VCaP (cell line): ENCODE measurements at regions not wholly inside any gene's neighbourhood (a gene's known extent, or its start where the extent isn't known, plus 50 kb on each side); places are given as distances from the start of the nearest gene placed in this dataset.

Experiments used
- H3K27ac ChIP-seq: fragments of 450-650 bp; 2 replicates; pipeline ENCODE4 v1.5.1; 2017
- TF ChIP-seq, protein P1 (sequence below): fragments of 450-650 bp; conservative IDR thresholded peaks from 2 replicates; pipeline ENCODE4 v1.5.1; 2017; ENCODE audit warnings: mild to moderate bottlenecking, moderate library complexity

GRCh38 chr11:128260398-128260797, 327.0 kb downstream of the ETS1 start:
- TF ChIP-seq, protein P1, sequence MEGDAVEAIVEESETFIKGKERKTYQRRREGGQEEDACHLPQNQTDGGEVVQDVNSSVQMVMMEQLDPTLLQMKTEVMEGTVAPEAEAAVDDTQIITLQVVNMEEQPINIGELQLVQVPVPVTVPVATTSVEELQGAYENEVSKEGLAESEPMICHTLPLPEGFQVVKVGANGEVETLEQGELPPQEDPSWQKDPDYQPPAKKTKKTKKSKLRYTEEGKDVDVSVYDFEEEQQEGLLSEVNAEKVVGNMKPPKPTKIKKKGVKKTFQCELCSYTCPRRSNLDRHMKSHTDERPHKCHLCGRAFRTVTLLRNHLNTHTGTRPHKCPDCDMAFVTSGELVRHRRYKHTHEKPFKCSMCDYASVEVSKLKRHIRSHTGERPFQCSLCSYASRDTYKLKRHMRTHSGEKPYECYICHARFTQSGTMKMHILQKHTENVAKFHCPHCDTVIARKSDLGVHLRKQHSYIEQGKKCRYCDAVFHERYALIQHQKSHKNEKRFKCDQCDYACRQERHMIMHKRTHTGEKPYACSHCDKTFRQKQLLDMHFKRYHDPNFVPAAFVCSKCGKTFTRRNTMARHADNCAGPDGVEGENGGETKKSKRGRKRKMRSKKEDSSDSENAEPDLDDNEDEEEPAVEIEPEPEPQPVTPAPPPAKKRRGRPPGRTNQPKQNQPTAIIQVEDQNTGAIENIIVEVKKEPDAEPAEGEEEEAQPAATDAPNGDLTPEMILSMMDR = no peak
- no peak overlapping the region for H3K27ac ChIP-seq

DNA sequence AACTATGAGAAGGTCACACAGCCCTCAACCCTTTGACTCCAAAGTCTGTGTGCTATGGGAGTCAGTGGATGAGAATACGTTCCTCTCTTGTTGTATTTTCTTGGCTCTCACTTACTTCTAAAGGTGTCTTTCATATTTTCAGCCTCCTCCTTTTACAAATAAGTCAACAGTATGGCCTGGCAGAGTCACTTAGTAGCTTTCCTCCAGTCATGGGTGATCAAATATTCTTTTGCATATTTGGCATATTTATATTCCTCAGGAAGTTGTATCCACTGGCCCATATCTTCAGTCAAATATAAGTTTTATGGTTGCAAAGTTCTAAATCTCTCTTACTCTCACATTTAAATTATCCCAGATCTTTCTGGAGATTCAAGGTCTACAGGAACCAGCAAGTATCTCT, 327.5 kb downstream of the ETS1 start:
- H3K27ac ChIP-seq = no peak overlapping the region
- TF ChIP-seq, protein P1 = no peak

DNA sequence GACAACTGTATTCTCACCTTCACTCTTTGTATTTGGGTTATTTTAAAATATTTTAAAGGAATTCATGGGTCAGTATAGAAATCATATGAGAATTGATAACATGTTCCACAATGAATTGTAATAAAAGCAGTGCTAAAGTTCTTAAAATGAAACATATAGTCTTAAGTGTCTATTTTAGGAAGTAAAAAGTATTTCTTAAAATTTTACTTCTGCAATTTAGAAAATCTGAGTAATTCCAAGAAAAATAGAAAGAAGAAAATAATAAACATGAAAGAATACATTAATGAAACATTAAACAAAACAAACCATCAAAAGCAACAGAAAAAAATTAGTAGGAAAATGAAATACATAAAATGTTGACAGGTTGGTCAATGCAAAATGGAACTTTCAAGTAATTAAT, 332.4 kb downstream of the ETS1 start:
- H3K27ac ChIP-seq = no peak overlapping the region
- TF ChIP-seq, protein P1 = no peak

DNA sequence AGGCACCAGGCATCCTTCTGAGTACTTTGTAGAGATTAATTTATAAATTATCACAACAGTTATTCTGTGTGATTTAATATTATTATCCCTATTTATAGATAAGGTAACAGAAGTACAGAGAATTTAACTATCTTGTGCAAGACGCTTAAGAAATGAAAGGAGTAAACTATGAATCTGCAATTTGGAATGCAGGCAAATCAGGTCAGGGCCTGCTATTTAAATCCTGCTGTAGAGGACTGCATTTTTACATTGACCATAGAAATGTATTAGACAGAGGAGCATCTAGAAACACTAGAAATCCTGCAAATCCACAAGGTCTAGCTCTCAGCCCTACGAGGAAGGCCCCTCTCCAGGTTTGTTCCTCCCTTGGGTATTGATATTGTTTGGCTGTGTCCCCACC, 336.2 kb downstream of the ETS1 start:
- no peak overlapping the region for H3K27ac ChIP-seq
- TF ChIP-seq, protein P1 = no peak

DNA sequence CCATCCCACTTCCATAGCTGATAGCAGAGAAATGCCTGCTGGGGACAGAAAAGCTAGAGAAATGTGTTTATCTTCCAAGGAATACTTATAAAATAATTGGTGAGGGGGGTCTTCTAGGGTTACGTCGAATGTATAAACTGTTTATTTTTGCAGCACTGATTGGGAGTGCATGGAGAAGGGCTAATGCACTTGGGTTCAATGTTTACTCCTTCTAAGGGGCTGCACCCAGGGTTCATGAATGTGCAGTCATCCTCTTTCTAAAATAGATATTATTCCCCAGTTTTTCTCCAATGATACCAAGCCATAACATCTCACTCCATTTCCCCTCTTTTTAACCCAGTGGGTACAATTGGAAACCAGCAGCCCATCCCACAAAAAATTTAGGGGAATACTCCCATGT, 336.9 kb downstream of the ETS1 start:
- H3K27ac ChIP-seq = no peak overlapping the region
- TF ChIP-seq, protein P1 = no peak

DNA sequence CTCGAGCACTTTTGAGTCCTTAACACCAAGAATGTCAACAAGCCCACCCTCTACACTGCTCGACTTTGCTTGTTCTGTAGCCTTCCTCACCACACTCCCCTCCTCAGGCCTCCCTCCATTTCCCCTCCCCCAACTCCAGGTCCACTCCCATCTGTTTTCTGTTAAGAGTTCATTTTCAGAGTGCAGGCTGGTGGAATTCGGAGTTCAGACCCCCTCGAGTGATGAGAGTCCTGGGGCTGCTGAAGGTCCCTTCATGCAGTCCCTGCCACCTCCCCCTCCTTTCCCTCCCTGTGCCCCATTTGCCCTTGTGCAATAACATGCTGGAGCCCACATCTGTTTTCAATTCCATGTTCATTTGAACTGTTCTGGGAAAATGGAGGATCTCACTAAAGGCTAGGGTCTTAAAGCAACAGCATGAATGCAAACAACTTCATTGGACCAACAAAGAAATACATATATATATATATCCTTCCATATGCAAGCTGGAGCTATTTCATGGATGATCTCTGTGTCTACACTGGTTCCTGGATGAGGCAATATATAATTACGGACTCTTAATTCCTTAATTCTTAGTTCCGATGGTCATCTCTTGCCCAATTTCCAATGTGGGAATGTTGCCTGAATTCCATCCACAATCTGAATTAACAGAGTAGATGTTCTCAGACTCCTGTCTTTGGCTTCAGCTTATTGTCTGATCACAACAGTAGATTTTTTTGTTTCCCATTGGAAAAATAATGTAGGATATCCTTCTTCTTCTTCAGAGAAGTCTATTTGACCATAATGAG, 340.4 kb downstream of the ETS1 start:
- no peak overlapping the region for H3K27ac ChIP-seq
- TF ChIP-seq, protein P1 = no peak

DNA sequence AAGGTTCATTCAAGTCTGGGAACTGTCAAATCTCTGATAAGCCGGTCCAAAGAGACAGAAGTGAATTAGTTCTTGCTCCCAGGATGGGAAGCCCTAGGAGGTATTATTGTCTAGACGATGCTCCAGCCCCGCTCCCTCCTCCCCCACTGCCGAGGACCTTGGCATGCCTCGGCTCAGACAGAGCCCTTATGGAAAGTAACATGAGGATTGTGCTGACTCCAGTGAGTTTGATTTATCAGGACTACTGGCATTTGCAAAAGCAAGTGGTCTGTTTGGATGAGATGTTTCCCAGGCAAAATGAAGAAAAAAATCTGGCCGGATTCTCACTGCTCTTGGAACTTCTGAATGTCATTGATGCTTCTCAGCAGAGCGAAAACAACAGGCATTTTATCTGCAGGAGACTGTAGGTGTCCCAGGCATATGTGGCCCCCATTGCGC, 341.0 kb downstream of the ETS1 start:
- TF ChIP-seq, protein P1 = no peak
- no peak overlapping the region for H3K27ac ChIP-seq
